ENCODE measurements at regions not wholly inside any gene's neighbourhood (a gene's known extent, or its start where the extent isn't known, plus 50 kb on each side); places are given as distances from the start of the nearest gene placed in this dataset.

- no peak overlapping the region for H3K27ac ChIP-seq
- no peak for DNase-seq (ENCODE audit: low spot score)
- H3K4me3 ChIP-seq = no peak overlapping the region
- H3K27me3 ChIP-seq = no peaks in the 10 kb centered on the region
- no peaks in the 10 kb centered on the region for H3K4me1 ChIP-seq
- H3K9me3 ChIP-seq = no peaks in the 10 kb centered on the region
- TF ChIP-seq CTCF (IDR thresholded peaks at IDR 0.05) = no peak
- H3K36me3 ChIP-seq = no peaks in the 10 kb centered on the region
Observed at GRCh38 chr17:13332207-13332606, 269.5 kb downstream of the HS3ST3A1 start.

- no peak overlapping the region for H3K27ac ChIP-seq
- H3K27me3 ChIP-seq = no peaks in the 10 kb centered on the region
- no peaks in the 10 kb centered on the region for H3K4me1 ChIP-seq
- no peak for DNase-seq (ENCODE audit: low spot score)
- no peaks in the 10 kb centered on the region for H3K36me3 ChIP-seq
- TF ChIP-seq CTCF (IDR thresholded peaks at IDR 0.05) = no peak
- no peak overlapping the region for H3K4me3 ChIP-seq
- no peaks in the 10 kb centered on the region for H3K9me3 ChIP-seq
Observed at GRCh38 chr17:13329421-13329820, 272.3 kb downstream of the HS3ST3A1 start.

- H3K4me3 ChIP-seq = no peak overlapping the region
- no peaks in the 10 kb centered on the region for H3K27me3 ChIP-seq
- H3K36me3 ChIP-seq = no peaks in the 10 kb centered on the region
- H3K9me3 ChIP-seq = no peaks in the 10 kb centered on the region
- no peaks in the 10 kb centered on the region for H3K4me1 ChIP-seq
- DNase-seq (ENCODE audit: low spot score) = no peak
- H3K27ac ChIP-seq = no peak overlapping the region
- no peak for TF ChIP-seq CTCF (IDR thresholded peaks at IDR 0.05)
Observed at GRCh38 chr17:13323990-13324389, 277.7 kb downstream of the HS3ST3A1 start.

- no peak for TF ChIP-seq CTCF (IDR thresholded peaks at IDR 0.05)
- Histone ChIP-seq H3K4me1 (no peaks in the 10 kb centered on the region), H3K4me3 (no peak overlapping the region), H3K9me3 (no peaks in the 10 kb centered on the region), H3K36me3 (no peaks in the 10 kb centered on the region), H3K27me3 (no peaks in the 10 kb centered on the region), H3K27ac (no peak overlapping the region)
- DNase-seq (ENCODE audit: low spot score) = no peak
Observed at GRCh38 chr17:13321951-13322701, 279.6 kb downstream of the HS3ST3A1 start.

GRCh38 chr17:13320046-13320785 lies 281.5 kb downstream of the HS3ST3A1 start:
- Histone ChIP-seq H3K4me1 (no peaks in the 10 kb centered on the region), H3K27ac (no peak overlapping the region), H3K27me3 (no peaks in the 10 kb centered on the region), H3K9me3 (no peaks in the 10 kb centered on the region), H3K36me3 (no peaks in the 10 kb centered on the region), H3K4me3 (no peak overlapping the region)
- no peak for DNase-seq (ENCODE audit: low spot score)
- no peak for TF ChIP-seq CTCF (IDR thresholded peaks at IDR 0.05)

Measured in right atrium auricular region (tissue), 2 donors.